Stimulated activated naive CD8-positive, alpha-beta T cell treated with anti-CD3 and anti-CD28 coated beads, Interleukin-15, Interleukin-2, amounts not matched to agents 100 U/mL and 50 U/mL, for 24 hours (primary cell): ENCODE measurements at regions not wholly inside any gene's neighbourhood (a gene's known extent, or its start where the extent isn't known, plus 50 kb on each side); places are given as distances from the start of the nearest gene placed in this dataset.

Experiments used
- ATAC-seq: fragments of 150-1000 bp; cut with Tn5 transposase; one replicate; pipeline ENCODE4 v1.10.0; 2021
- DNase-seq: peaks from one replicate; pipeline ENCODE4 v3.0.0; 2021

- DNase-seq (no peak), ATAC-seq (no peak)
Observed at GRCh38 chr3:127396473-127396872, 108.6 kb upstream of the PRR20G start.

GRCh38 chr3:127395663-127396355, 108.0 kb upstream of the PRR20G start:
- DNase-seq: no peak
- ATAC-seq: no peak

GRCh38 chr3:127394984-127395662, 107.3 kb upstream of the PRR20G start:
- ATAC-seq (no peak), DNase-seq (no peak)

GRCh38 chr3:127394031-127394430, 106.2 kb upstream of the PRR20G start:
- no peak for DNase-seq
- no peak for ATAC-seq

GRCh38 chr3:127393131-127393820, 105.4 kb upstream of the PRR20G start:
- no peak for DNase-seq
- ATAC-seq: no peak

- ATAC-seq (no peak), DNase-seq (no peak)
Observed at GRCh38 chr3:127392156-127392490, 104.3 kb upstream of the PRR20G start.

GRCh38 chr3:127391436-127392155, 103.8 kb upstream of the PRR20G start:
- no peak for DNase-seq
- peak; percentile 12 for ATAC-seq

GRCh38 chr3:127390365-127391025, 102.6 kb upstream of the PRR20G start:
- ATAC-seq: no peak

GRCh38 chr3:127389913-127390312, 102.1 kb upstream of the PRR20G start:
- DNase-seq: no peak
- no peak for ATAC-seq

More at GRCh38 chr3:127390365-127391025, 102.6 kb upstream of the PRR20G start:
- no peak for DNase-seq

- DNase-seq (no peak), ATAC-seq (no peak)
Observed at GRCh38 chr3:127389420-127389819, 101.6 kb upstream of the PRR20G start.

GRCh38 chr3:127388427-127388826, 100.6 kb upstream of the PRR20G start:
- ATAC-seq (no peak), DNase-seq (no peak)

GRCh38 chr3:127387556-127388153, 99.8 kb upstream of the PRR20G start:
- ATAC-seq (no peak), DNase-seq (no peak)

- ATAC-seq: no peak
- DNase-seq: no peak
Observed at GRCh38 chr3:127387119-127387518, 99.3 kb upstream of the PRR20G start.

GRCh38 chr3:127386490-127386889, 98.6 kb upstream of the PRR20G start:
- DNase-seq (no peak), ATAC-seq (no peak)

- ATAC-seq (no peak), DNase-seq (no peak)
Observed at GRCh38 chr3:127385540-127385870, 97.7 kb upstream of the PRR20G start.

GRCh38 chr3:127384717-127385539, 97.1 kb upstream of the PRR20G start:
- no peak for ATAC-seq
- no peak for DNase-seq

GRCh38 chr3:127383656-127384179, 95.9 kb upstream of the PRR20G start:
- DNase-seq (no peak), ATAC-seq (no peak)

- DNase-seq (no peak), ATAC-seq (no peak)
Observed at GRCh38 chr3:127377801-127378655, 90.2 kb upstream of the PRR20G start.

GRCh38 chr3:127375151-127375930, 87.5 kb upstream of the PRR20G start:
- ATAC-seq (no peak), DNase-seq (no peak)
